ENCODE measurements at regions not wholly inside any gene's neighbourhood (a gene's known extent, or its start where the extent isn't known, plus 50 kb on each side); places are given as distances from the start of the nearest gene placed in this dataset.

- peaks cover 5% of the 10 kb centered on the region for H3K4me1 Mint-ChIP-seq (ENCODE audit: low read depth)
- H3K36me3 Mint-ChIP-seq (ENCODE audit: low read depth), result no peaks in the 10 kb centered on the region
- no peak overlapping the region for H3K4me3 Mint-ChIP-seq
- H3K27me3 Mint-ChIP-seq, result no peaks in the 10 kb centered on the region
- intact Hi-C loops (cut with micrococcal nuclease), result no loop called here
- peaks cover 30% of the 10 kb centered on the region for H3K9me3 Mint-ChIP-seq
- no peak overlapping the region for H3K27ac Mint-ChIP-seq
Observed at GRCh38 chr1:67515324-67516080, 85.3 kb upstream of the SERBP1 start.

DNA sequence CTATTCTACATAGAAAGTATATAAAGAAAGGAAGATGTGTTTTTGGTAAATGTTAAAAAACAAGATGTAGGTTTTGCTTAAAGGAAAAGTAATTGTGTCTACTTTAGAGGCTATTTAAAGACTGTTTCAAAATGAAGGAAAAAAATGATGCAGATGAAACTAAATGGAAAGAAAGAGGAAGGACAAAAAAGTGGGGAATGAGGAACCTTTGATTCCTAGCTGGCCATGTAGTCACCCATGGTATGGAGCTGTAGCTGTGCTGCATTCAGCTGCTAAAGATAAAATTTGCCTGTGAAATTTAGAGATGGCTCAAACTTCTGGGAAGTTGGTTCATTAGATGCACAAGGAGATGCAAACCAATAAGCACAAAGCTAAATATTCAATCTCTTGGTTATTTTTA, 86.8 kb upstream of the SERBP1 start:
- Mint-ChIP-seq H3K4me1 (ENCODE audit: low read depth) (peaks cover 5% of the 10 kb centered on the region), H3K27ac (no peak overlapping the region), H3K4me3 (no peak overlapping the region), H3K27me3 (no peaks in the 10 kb centered on the region), H3K36me3 (ENCODE audit: low read depth) (no peaks in the 10 kb centered on the region), H3K9me3 (peaks cover 30% of the 10 kb centered on the region)
- intact Hi-C loops (cut with micrococcal nuclease), result no loop called here

DNA sequence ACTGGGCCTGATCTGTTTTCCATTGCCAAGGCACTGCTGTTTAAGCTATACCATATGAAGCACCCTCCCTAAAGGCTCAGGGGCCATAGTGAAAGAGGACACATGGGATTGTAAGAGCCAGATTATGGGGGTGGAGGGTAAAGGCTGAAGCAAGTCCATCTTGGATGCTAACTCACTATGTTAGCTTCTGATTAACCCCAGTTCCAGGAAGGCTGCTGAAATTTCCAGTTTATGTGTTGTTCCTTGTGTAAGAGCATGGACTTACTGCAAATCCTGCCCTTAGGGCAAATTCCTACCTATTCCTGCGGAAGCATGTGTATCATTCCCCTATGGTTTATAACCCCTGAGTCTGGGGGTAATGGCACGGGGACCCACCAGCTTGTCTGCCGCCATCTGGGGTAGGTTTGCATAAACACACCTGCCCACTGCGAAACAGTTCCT, 91.8 kb upstream of the SERBP1 start:
- no peak overlapping the region for H3K4me3 Mint-ChIP-seq

DNA sequence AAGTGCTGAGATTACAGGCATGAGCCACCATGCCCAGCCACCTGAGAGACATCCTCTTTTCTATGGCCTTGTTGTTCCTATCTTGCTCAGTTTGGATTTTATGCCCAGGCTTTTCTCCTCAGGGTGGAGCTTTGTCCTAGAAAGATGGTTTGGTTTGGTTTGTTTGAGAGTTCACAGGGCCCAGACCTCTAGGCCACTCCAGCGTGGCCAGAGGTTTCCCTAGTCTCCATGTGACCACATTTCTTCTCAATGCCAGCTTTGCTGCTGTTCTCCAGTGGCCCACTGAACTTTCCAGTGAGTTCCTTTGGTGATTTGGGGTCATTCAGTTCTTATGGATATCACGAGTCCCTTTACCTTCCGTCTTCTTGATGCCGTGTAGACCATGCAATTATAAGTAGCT, 92.6 kb upstream of the SERBP1 start:
- Mint-ChIP-seq H3K36me3 (ENCODE audit: low read depth) (no peaks in the 10 kb centered on the region), H3K9me3 (peaks cover 8% of the 10 kb centered on the region)
- intact Hi-C loops (cut with micrococcal nuclease), result no loop called here

More for the DNA sequence above, 91.8 kb upstream of the SERBP1 start:
- no peak overlapping the region for H3K27ac Mint-ChIP-seq
- intact Hi-C loops (cut with micrococcal nuclease), result no loop called here
- peaks cover 8% of the 10 kb centered on the region for H3K4me1 Mint-ChIP-seq (ENCODE audit: low read depth)
- H3K36me3 Mint-ChIP-seq (ENCODE audit: low read depth), result no peaks in the 10 kb centered on the region
- peaks cover 8% of the 10 kb centered on the region for H3K9me3 Mint-ChIP-seq
- H3K27me3 Mint-ChIP-seq, result peaks cover 3% of the 10 kb centered on the region

DNA sequence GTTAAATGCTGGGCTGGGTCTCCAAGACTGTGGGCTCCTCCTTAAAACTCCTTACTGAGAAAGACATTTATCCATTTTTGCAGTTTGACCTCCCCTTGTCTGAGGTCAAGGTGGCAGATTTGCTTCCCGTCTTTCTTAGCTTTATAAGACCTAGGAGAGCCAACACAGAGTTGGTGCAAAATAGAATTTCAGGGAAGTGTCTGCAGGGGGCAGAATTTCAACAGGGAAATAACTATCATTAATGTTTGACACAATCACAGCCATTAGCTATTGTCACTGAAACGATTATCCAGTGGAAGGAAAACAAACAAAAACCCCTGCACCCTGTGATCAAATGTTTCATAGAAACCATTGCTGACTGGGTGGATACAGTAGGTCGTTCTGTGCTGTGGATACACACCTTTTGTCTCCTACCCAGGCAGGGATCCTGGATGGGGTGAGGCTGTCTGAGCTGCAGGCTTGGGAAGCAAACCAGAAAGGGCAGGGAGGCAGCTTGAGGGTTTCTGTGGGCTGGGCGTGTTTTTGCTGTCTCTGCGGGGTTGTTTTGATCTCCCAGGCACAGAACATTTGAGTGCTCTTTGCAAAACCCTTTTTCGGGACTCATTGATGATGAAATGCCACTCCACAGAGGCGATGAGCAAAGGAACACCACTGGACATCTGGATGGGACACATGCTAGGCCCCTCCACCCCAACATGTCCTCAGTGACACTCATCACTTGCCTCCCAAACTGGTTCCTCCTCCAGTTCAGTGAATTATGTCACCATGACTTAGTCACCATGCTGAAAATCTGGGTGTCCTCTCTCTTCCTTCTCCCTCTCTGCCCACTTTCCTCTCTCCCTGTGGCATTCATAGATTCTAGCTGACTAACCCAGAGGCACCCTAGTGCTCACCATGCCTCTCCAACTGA, 94.2 kb upstream of the SERBP1 start:
- Mint-ChIP-seq H3K27me3 (peaks cover 3% of the 10 kb centered on the region), H3K36me3 (ENCODE audit: low read depth) (no peaks in the 10 kb centered on the region), H3K27ac (no peak overlapping the region), H3K4me3 (no peak overlapping the region), H3K9me3 (no peaks in the 10 kb centered on the region), H3K4me1 (ENCODE audit: low read depth) (peaks cover 6% of the 10 kb centered on the region)
- intact Hi-C loops (cut with micrococcal nuclease), result no loop called here

More for the DNA sequence above, 92.6 kb upstream of the SERBP1 start:
- Mint-ChIP-seq H3K4me3 (no peak overlapping the region), H3K27ac (no peak overlapping the region), H3K4me1 (ENCODE audit: low read depth) (peaks cover 6% of the 10 kb centered on the region), H3K27me3 (peaks cover 3% of the 10 kb centered on the region)

GRCh38 chr1:67525053-67525760, 95.0 kb upstream of the SERBP1 start:
- Mint-ChIP-seq H3K4me3 (no peak overlapping the region), H3K27ac (no peak overlapping the region)
- intact Hi-C loops (cut with micrococcal nuclease), result no loop called here

DNA sequence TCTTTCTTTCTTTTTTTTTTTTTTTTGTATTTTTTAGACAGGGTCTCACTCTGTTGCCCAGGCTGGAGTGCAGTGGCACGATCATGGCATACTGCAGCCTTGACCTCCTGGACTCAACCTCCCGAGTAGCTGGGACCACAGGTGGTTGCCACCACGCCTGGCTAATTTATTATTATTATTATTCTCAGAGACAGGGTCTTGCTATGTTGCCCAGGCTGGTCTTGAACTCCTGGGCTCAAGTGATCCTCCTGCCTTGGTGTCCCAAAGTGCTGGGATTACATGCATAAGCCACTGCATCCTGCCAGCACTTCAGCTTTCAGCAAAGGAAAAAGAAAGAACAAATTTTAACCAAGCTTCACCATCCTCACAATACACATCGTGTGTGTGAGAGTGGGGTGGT, 97.9 kb upstream of the SERBP1 start:
- Mint-ChIP-seq H3K27ac (no peak overlapping the region), H3K4me3 (no peak overlapping the region), H3K27me3 (peaks cover 3% of the 10 kb centered on the region), H3K9me3 (no peaks in the 10 kb centered on the region), H3K4me1 (ENCODE audit: low read depth) (peaks cover 6% of the 10 kb centered on the region), H3K36me3 (ENCODE audit: low read depth) (no peaks in the 10 kb centered on the region)
- intact Hi-C loops (cut with micrococcal nuclease), result no loop called here

More at GRCh38 chr1:67525053-67525760, 95.0 kb upstream of the SERBP1 start:
- Mint-ChIP-seq H3K4me1 (ENCODE audit: low read depth) (peaks cover 6% of the 10 kb centered on the region), H3K36me3 (ENCODE audit: low read depth) (no peaks in the 10 kb centered on the region), H3K27me3 (peaks cover 3% of the 10 kb centered on the region), H3K9me3 (no peaks in the 10 kb centered on the region)

GRCh38 chr1:67530071-67530470, 99.9 kb upstream of the SERBP1 start:
- no peak overlapping the region for H3K4me3 Mint-ChIP-seq
- H3K9me3 Mint-ChIP-seq, result no peaks in the 10 kb centered on the region
- intact Hi-C loops (cut with micrococcal nuclease), result loop anchor here (10.0 kb wide), 1 partner anchor 155 kb away; the partner anchor contains the start of gene GADD45A
- no peaks in the 10 kb centered on the region for H3K36me3 Mint-ChIP-seq (ENCODE audit: low read depth)
- peaks cover under 1% of the 10 kb centered on the region for H3K4me1 Mint-ChIP-seq (ENCODE audit: low read depth)
- no peak overlapping the region for H3K27ac Mint-ChIP-seq
- H3K27me3 Mint-ChIP-seq, result no peaks in the 10 kb centered on the region

- no peaks in the 10 kb centered on the region for H3K4me1 Mint-ChIP-seq (ENCODE audit: low read depth)
- no peak overlapping the region for H3K4me3 Mint-ChIP-seq
- H3K9me3 Mint-ChIP-seq, result no peaks in the 10 kb centered on the region
- H3K27ac Mint-ChIP-seq, result no peak overlapping the region
- intact Hi-C loops (cut with micrococcal nuclease), result loop anchor here (1.0 to 10.0 kb wide), 2 partner anchors 152 to 228 kb away; partner anchors contain the start of gene GADD45A
- no peaks in the 10 kb centered on the region for H3K36me3 Mint-ChIP-seq (ENCODE audit: low read depth)
- no peaks in the 10 kb centered on the region for H3K27me3 Mint-ChIP-seq
Observed at GRCh38 chr1:67532452-67533216, 102.4 kb upstream of the SERBP1 start.

DNA sequence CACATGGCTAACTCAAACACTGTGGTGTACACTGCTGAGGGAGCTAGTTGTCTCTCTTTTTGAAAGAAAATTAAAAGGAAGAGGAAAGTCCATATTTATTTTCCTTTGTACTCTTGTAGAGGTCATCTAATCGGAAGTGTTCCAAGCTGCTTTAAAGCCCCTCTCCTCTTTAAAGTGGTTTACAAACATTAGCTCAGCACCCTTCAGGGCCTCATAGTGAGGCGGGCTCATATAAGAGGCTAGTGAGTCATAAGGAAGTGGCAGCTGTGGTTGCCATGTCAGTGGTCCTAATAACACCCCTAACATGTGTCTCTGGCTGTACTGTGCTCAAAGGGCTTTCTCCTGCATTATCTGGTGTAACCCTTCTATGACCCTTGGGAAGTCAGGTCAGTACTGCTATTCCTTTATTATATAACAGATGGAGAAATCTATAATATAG, 104.4 kb upstream of the SERBP1 start:
- H3K36me3 Mint-ChIP-seq (ENCODE audit: low read depth), result no peaks in the 10 kb centered on the region
- H3K4me3 Mint-ChIP-seq, result no peak overlapping the region
- H3K27me3 Mint-ChIP-seq, result no peaks in the 10 kb centered on the region
- intact Hi-C loops (cut with micrococcal nuclease), result loop anchor here (10.0 kb wide), 1 partner anchor 150 kb away; the partner anchor contains the start of gene GADD45A
- H3K9me3 Mint-ChIP-seq, result no peaks in the 10 kb centered on the region
- no peaks in the 10 kb centered on the region for H3K4me1 Mint-ChIP-seq (ENCODE audit: low read depth)
- H3K27ac Mint-ChIP-seq, result no peak overlapping the region

- Mint-ChIP-seq H3K27ac (no peak overlapping the region), H3K27me3 (no peaks in the 10 kb centered on the region), H3K36me3 (ENCODE audit: low read depth) (no peaks in the 10 kb centered on the region), H3K4me1 (ENCODE audit: low read depth) (no peaks in the 10 kb centered on the region), H3K9me3 (no peaks in the 10 kb centered on the region), H3K4me3 (no peak overlapping the region)
- intact Hi-C loops (cut with micrococcal nuclease), result loop anchor here (10.0 kb wide), 1 partner anchor 149 kb away; the partner anchor contains the start of gene GADD45A
Observed at GRCh38 chr1:67535474-67535873, 105.3 kb upstream of the SERBP1 start.

DNA sequence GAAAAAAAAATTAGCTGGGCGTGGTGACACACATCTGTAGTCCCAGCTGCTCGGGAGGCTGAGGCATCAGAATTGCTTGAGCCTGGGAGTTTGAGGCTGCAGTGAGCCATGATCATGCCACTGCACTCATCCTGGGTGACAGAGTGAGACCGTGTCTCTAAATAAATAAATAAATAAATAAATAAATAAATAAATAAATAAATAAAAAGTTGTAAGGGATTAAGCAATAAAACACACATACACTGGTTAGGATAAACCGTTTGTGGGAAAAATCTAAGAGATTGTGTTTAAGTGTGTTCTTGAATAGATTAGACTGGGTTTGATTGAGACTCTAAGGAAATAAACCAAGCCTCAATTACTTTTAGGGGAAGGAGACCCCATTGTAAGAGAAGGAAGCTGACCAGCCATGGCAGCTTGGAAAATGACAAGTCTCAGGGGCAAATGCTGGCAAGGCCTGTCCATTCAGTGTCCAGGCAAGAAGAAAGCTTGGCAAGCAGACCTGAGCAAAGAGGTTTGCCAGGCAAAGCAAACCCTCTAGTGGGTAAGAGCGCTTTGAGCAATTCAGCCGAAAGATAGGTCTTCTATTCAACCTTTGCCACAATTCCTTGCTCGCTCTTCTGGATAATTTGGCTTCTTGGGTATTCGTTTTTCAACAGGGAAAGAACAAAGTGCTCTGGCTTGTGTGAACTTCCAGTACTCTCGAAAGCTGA, 106.9 kb upstream of the SERBP1 start:
- no peaks in the 10 kb centered on the region for H3K27me3 Mint-ChIP-seq
- no peak overlapping the region for H3K27ac Mint-ChIP-seq
- intact Hi-C loops (cut with micrococcal nuclease), result loop anchor here (10.0 kb wide), 1 partner anchor 148 kb away; the partner anchor contains the start of gene GADD45A
- H3K4me1 Mint-ChIP-seq (ENCODE audit: low read depth), result peaks cover 6% of the 10 kb centered on the region
- H3K36me3 Mint-ChIP-seq (ENCODE audit: low read depth), result no peaks in the 10 kb centered on the region
- H3K9me3 Mint-ChIP-seq, result no peaks in the 10 kb centered on the region
- H3K4me3 Mint-ChIP-seq, result no peak overlapping the region

Data from dendritic cell treated with granulocyte-macrophage colony-stimulating factor and Interleukin-4, amounts not matched to agents 40 ng/mL and 50 ng/mL, for 4 days (primary cell).